ENCODE measurements at regions not wholly inside any gene's neighbourhood (a gene's known extent, or its start where the extent isn't known, plus 50 kb on each side); places are given as distances from the start of the nearest gene placed in this dataset.

DNA sequence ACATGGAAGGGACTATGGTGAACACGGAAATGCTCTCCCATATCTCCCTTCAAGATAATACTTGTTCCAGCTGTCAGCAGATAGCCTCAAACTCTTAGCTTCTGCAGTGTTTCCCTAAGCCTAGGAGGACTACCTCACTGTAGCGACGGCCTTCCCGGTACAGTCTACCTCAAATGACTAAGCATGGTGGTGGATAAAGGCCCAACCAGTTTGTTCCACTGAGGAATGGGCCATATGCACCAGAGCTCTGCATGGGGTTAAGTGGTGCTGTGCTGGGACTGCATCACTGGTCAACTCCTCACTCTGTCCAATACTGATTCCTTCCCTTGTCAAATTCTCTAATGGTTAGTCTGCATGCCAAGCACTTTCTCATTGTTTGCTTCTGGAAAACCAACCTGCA is 119.6 kb upstream of the GNPDA2 start:
- Histone ChIP-seq H3K9me3 (ENCODE audit: control insufficient read depth, low read length) (no peaks in the 10 kb centered on the region), H3K27me3 (ENCODE audit: control insufficient read depth, insufficient read depth, low read length, poor library complexity, severe bottlenecking) (no peaks in the 10 kb centered on the region), H3K4me1 (ENCODE audit: control insufficient read depth, insufficient read depth, low read length) (peaks cover 4% of the 10 kb centered on the region), H3K4me3 (ENCODE audit: low read length) (no peak overlapping the region), H3K36me3 (ENCODE audit: control insufficient read depth, insufficient read depth, low read length) (no peaks in the 10 kb centered on the region), H3K27ac (ENCODE audit: low read depth, low read length) (no peak overlapping the region), H3K9ac (ENCODE audit: extremely low read depth, low read length, poor library complexity, severe bottlenecking) (no peak overlapping the region)
- Mint-ChIP-seq H3K9me3 (no peaks in the 10 kb centered on the region), H3K4me3 (no peak overlapping the region), H3K27ac (no peak overlapping the region), H3K36me3 (ENCODE audit: low read depth) (no peaks in the 10 kb centered on the region), H3K27me3 (ENCODE audit: insufficient read depth) (no peaks in the 10 kb centered on the region), H3K4me1 (peaks cover 4% of the 10 kb centered on the region)
- no peak for DNase-seq
- TF ChIP-seq, protein P1, sequence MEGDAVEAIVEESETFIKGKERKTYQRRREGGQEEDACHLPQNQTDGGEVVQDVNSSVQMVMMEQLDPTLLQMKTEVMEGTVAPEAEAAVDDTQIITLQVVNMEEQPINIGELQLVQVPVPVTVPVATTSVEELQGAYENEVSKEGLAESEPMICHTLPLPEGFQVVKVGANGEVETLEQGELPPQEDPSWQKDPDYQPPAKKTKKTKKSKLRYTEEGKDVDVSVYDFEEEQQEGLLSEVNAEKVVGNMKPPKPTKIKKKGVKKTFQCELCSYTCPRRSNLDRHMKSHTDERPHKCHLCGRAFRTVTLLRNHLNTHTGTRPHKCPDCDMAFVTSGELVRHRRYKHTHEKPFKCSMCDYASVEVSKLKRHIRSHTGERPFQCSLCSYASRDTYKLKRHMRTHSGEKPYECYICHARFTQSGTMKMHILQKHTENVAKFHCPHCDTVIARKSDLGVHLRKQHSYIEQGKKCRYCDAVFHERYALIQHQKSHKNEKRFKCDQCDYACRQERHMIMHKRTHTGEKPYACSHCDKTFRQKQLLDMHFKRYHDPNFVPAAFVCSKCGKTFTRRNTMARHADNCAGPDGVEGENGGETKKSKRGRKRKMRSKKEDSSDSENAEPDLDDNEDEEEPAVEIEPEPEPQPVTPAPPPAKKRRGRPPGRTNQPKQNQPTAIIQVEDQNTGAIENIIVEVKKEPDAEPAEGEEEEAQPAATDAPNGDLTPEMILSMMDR (conservative IDR thresholded peaks at IDR 0.05), result no peak
- 94% methylated on average over 4 of the region's 4 CpGs; no CpG with 5 or more reads in 1 of the 2 experiments for WGBS, 2 experiments (ENCODE audit: insufficient coverage in 1 of 2, insufficient read length in 1 of 2)

DNA sequence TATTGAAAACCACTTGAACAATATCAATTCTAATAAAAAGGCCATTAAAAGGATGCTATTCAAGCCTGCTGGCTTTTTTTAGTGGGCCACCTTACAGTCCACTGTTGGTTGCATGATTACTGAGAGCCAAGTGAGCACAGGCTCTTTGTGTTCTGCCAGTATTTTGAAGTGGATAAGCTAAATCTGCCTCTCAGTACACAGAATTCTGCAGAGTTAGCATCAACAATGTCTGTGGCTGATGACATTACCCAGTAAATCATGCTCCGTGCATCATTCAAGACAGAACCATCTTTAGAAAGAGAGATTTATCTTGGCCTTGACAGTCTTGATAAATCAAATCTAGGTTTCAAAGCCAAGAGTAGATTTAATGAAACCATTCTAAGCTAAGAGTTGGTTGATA is 119.0 kb upstream of the GNPDA2 start:
- no peaks in the 10 kb centered on the region for H3K27me3 ChIP-seq (ENCODE audit: control insufficient read depth, insufficient read depth, low read length, poor library complexity, severe bottlenecking)
- Mint-ChIP-seq H3K27ac (no peak overlapping the region), H3K9me3 (no peaks in the 10 kb centered on the region), H3K27me3 (ENCODE audit: insufficient read depth) (no peaks in the 10 kb centered on the region), H3K36me3 (ENCODE audit: low read depth) (no peaks in the 10 kb centered on the region), H3K4me3 (no peak overlapping the region), H3K4me1 (peaks cover 4% of the 10 kb centered on the region)
- no peak overlapping the region for H3K9ac ChIP-seq (ENCODE audit: extremely low read depth, low read length, poor library complexity, severe bottlenecking)
- no peak overlapping the region for H3K27ac ChIP-seq (ENCODE audit: low read depth, low read length)
- TF ChIP-seq, protein P1 (conservative IDR thresholded peaks at IDR 0.05), result no peak
- peaks cover 4% of the 10 kb centered on the region for H3K4me1 ChIP-seq (ENCODE audit: control insufficient read depth, insufficient read depth, low read length)
- H3K36me3 ChIP-seq (ENCODE audit: control insufficient read depth, insufficient read depth, low read length), result no peaks in the 10 kb centered on the region
- H3K4me3 ChIP-seq (ENCODE audit: low read length), result no peak overlapping the region
- no peak for DNase-seq
- H3K9me3 ChIP-seq (ENCODE audit: control insufficient read depth, low read length), result no peaks in the 10 kb centered on the region
- 96 to 100% methylated on average over 1 of the region's 1 CpG for WGBS, 2 experiments (ENCODE audit: insufficient coverage in 1 of 2, insufficient read length in 1 of 2)

DNA sequence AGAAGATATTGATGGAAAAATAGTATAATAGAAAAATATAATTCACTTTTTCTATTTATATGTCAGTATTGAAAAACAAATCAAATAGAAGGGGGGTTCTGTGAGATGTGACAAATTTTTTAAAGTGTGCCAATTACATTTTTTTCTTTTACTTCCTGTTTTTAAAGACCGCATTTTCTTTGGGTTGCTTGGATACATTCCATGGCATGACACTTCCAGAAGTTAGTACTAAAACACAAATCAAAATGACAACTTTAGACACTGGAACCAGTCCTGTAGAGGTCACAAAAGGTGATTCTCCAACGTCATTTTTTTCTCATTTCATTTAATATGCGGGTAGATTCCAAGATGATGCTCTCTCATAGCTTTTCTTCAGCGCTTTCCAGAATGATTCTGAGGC is 116.2 kb upstream of the GNPDA2 start:
- no peak overlapping the region for H3K27ac Mint-ChIP-seq
- Histone ChIP-seq H3K36me3 (ENCODE audit: control insufficient read depth, insufficient read depth, low read length) (no peaks in the 10 kb centered on the region), H3K4me3 (ENCODE audit: low read length) (no peak overlapping the region), H3K27me3 (ENCODE audit: control insufficient read depth, insufficient read depth, low read length, poor library complexity, severe bottlenecking) (no peaks in the 10 kb centered on the region), H3K4me1 (ENCODE audit: control insufficient read depth, insufficient read depth, low read length) (no peaks in the 10 kb centered on the region), H3K9ac (ENCODE audit: extremely low read depth, low read length, poor library complexity, severe bottlenecking) (no peak overlapping the region), H3K27ac (ENCODE audit: low read depth, low read length) (no peak overlapping the region), H3K9me3 (ENCODE audit: control insufficient read depth, low read length) (no peaks in the 10 kb centered on the region)
- WGBS, 2 experiments (ENCODE audit: insufficient coverage in 1 of 2, insufficient read length in 1 of 2), result 81 to 92% methylated on average over 2 to 4 of the region's 4 CpGs
- H3K27me3 Mint-ChIP-seq (ENCODE audit: insufficient read depth), result no peaks in the 10 kb centered on the region
- TF ChIP-seq, protein P1 (conservative IDR thresholded peaks at IDR 0.05), result no peak
- no peak overlapping the region for H3K4me3 Mint-ChIP-seq
- H3K4me1 Mint-ChIP-seq, result no peaks in the 10 kb centered on the region
- H3K36me3 Mint-ChIP-seq (ENCODE audit: low read depth), result no peaks in the 10 kb centered on the region
- H3K9me3 Mint-ChIP-seq, result no peaks in the 10 kb centered on the region
- DNase-seq, result no peak

All from endodermal cell (in vitro differentiated cells).